ENCODE measurements at regions not wholly inside any gene's neighbourhood (a gene's known extent, or its start where the extent isn't known, plus 50 kb on each side); places are given as distances from the start of the nearest gene placed in this dataset.

GRCh38 chr9:17068671-17069070 lies 66.2 kb upstream of the CNTLN start:
- no peak for TF ChIP-seq CTCF (IDR thresholded peaks at IDR 0.05; ENCODE audit: low read depth, low read length, missing control alignments)
- DNase-seq (ENCODE audit: low read depth): no peak
- no peak overlapping the region for H3K4me3 ChIP-seq (ENCODE audit: low read depth, low read length)

GRCh38 chr9:17065062-17065461 lies 69.8 kb upstream of the CNTLN start:
- TF ChIP-seq CTCF (IDR thresholded peaks at IDR 0.05; ENCODE audit: low read depth, low read length, missing control alignments): no peak
- no peak overlapping the region for H3K4me3 ChIP-seq (ENCODE audit: low read depth, low read length)
- DNase-seq (ENCODE audit: low read depth): no peak

GRCh38 chr9:17064558-17064957 lies 70.3 kb upstream of the CNTLN start:
- H3K4me3 ChIP-seq (ENCODE audit: low read depth, low read length): no peak overlapping the region
- TF ChIP-seq CTCF (IDR thresholded peaks at IDR 0.05; ENCODE audit: low read depth, low read length, missing control alignments): no peak
- DNase-seq (ENCODE audit: low read depth): no peak

GRCh38 chr9:17063535-17064135 lies 71.2 kb upstream of the CNTLN start:
- TF ChIP-seq CTCF (IDR thresholded peaks at IDR 0.05; ENCODE audit: low read depth, low read length, missing control alignments): peak; percentile 75
- H3K4me3 ChIP-seq (ENCODE audit: low read depth, low read length): no peak overlapping the region
- DNase-seq (ENCODE audit: low read depth): no peak

- no peak overlapping the region for H3K4me3 ChIP-seq (ENCODE audit: low read depth, low read length)
- TF ChIP-seq CTCF (IDR thresholded peaks at IDR 0.05; ENCODE audit: low read depth, low read length, missing control alignments): no peak
- no peak for DNase-seq (ENCODE audit: low read depth)
Measured at GRCh38 chr9:17062497-17062896, 72.3 kb upstream of the CNTLN start.

- DNase-seq (ENCODE audit: low read depth): no peak
- TF ChIP-seq CTCF (IDR thresholded peaks at IDR 0.05; ENCODE audit: low read depth, low read length, missing control alignments): no peak
- no peak overlapping the region for H3K4me3 ChIP-seq (ENCODE audit: low read depth, low read length)
Measured at GRCh38 chr9:17060450-17060849, 74.4 kb upstream of the CNTLN start.

GRCh38 chr9:17059465-17059864 lies 75.4 kb upstream of the CNTLN start:
- no peak for TF ChIP-seq CTCF (IDR thresholded peaks at IDR 0.05; ENCODE audit: low read depth, low read length, missing control alignments)
- no peak for DNase-seq (ENCODE audit: low read depth)
- no peak overlapping the region for H3K4me3 ChIP-seq (ENCODE audit: low read depth, low read length)
